ENCODE measurements at regions not wholly inside any gene's neighbourhood (a gene's known extent, or its start where the extent isn't known, plus 50 kb on each side); places are given as distances from the start of the nearest gene placed in this dataset.

DNA sequence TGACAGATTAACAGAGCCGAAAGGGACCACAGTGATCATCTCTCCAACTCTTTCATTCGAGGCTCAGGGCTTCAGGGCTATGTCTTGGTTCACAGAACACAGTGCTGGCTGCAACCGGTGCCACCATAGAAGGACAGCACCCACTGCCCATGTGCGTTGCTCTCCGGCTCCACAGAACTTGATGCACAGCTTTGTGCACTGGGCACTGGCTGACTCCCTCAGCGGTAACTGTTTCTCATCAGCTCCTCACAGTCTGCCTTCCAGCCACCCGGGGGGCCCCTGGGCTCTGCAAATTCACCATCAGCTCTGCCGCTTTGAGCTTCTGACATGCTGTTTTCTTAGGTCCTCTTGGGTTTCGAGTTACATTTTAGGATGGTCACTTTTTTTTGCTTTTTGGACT, 124.3 kb upstream of the RAB12 start:
- TF ChIP-seq RFX5 (IDR thresholded peaks at IDR 0.05; ENCODE audit: low read depth, low read length) (no peak), ARNTL (CRISPR knock-in tag; IDR thresholded peaks at IDR 0.05) (no peak), CEBPB (IDR thresholded peaks at IDR 0.05; ENCODE audit: borderline replicate concordance, low read depth, low read length) (no peak)
- TF ChIP-seq, protein P1, sequence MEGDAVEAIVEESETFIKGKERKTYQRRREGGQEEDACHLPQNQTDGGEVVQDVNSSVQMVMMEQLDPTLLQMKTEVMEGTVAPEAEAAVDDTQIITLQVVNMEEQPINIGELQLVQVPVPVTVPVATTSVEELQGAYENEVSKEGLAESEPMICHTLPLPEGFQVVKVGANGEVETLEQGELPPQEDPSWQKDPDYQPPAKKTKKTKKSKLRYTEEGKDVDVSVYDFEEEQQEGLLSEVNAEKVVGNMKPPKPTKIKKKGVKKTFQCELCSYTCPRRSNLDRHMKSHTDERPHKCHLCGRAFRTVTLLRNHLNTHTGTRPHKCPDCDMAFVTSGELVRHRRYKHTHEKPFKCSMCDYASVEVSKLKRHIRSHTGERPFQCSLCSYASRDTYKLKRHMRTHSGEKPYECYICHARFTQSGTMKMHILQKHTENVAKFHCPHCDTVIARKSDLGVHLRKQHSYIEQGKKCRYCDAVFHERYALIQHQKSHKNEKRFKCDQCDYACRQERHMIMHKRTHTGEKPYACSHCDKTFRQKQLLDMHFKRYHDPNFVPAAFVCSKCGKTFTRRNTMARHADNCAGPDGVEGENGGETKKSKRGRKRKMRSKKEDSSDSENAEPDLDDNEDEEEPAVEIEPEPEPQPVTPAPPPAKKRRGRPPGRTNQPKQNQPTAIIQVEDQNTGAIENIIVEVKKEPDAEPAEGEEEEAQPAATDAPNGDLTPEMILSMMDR (CRISPR knock-in tag; IDR thresholded peaks at IDR 0.05): no peak

Data from HepG2 (cell line).